ENCODE measurements at regions not wholly inside any gene's neighbourhood (a gene's known extent, or its start where the extent isn't known, plus 50 kb on each side); places are given as distances from the start of the nearest gene placed in this dataset.

DNA sequence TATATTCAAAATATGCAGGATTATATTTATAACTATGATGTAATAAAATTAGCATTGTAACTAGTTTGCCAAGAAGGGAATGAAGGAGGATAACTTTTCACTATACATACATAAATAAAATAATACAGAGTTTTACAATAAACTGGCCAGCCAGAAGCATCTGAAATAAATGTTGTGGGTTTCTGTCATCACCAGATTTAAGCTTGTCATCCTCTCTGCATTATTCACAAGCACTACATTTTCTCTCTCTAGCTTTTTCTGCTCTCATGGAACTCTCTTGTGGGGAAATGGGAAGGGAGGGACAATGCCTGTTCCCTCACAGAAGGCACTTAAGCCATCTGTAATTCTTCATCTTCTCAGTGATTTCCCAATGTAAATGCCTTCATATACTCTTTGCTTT lies 626.8 kb downstream of the SEMA5A start:
- no peak for DNase-seq (ENCODE audit: extremely low read depth, insufficient read length)
- TF ChIP-seq, protein P1, sequence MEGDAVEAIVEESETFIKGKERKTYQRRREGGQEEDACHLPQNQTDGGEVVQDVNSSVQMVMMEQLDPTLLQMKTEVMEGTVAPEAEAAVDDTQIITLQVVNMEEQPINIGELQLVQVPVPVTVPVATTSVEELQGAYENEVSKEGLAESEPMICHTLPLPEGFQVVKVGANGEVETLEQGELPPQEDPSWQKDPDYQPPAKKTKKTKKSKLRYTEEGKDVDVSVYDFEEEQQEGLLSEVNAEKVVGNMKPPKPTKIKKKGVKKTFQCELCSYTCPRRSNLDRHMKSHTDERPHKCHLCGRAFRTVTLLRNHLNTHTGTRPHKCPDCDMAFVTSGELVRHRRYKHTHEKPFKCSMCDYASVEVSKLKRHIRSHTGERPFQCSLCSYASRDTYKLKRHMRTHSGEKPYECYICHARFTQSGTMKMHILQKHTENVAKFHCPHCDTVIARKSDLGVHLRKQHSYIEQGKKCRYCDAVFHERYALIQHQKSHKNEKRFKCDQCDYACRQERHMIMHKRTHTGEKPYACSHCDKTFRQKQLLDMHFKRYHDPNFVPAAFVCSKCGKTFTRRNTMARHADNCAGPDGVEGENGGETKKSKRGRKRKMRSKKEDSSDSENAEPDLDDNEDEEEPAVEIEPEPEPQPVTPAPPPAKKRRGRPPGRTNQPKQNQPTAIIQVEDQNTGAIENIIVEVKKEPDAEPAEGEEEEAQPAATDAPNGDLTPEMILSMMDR (IDR thresholded peaks at IDR 0.05; ENCODE audit: insufficient read depth, low read length, poor library complexity, severe bottlenecking), result no peak
- Histone ChIP-seq H3K27me3 (replicated peaks; ENCODE audit: control insufficient read depth, insufficient read depth, low read length) (no peaks in the 10 kb centered on the region; the same call in 1 of the 2 replicates), H3K36me3 (ENCODE audit: control insufficient read depth, insufficient read depth, low read length) (no peaks in the 10 kb centered on the region), H3K4me3 (replicated peaks; ENCODE audit: low read depth, low read length) (no peak overlapping the region)

DNA sequence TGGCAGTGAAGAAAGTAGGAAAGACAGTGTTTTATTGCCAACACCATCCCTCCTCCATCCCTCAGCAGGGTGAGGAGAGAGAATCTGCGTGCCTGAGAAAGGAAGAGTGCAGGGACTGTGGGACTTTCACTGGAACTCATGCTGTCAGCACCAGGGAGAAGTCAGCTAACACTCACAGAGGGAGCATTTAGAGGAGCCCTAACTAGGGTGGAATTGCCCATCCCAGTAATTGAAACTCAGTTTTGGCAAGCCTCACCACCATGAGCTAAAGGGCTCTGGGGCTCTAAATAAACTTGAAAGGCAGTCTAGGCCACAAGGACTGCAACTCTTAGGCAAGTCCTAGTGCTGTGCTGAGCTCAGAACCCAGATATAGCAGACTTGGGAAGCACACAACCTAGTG lies 622.3 kb downstream of the SEMA5A start:
- TF ChIP-seq, protein P1 (IDR thresholded peaks at IDR 0.05; ENCODE audit: insufficient read depth, low read length, poor library complexity, severe bottlenecking), result no peak
- H3K4me3 ChIP-seq (replicated peaks; ENCODE audit: low read depth, low read length), result no peak overlapping the region
- H3K36me3 ChIP-seq (ENCODE audit: control insufficient read depth, insufficient read depth, low read length), result no peaks in the 10 kb centered on the region
- DNase-seq (ENCODE audit: extremely low read depth, insufficient read length), result no peak
- no peaks in the 10 kb centered on the region for H3K27me3 ChIP-seq (replicated peaks; ENCODE audit: control insufficient read depth, insufficient read depth, low read length)

DNA sequence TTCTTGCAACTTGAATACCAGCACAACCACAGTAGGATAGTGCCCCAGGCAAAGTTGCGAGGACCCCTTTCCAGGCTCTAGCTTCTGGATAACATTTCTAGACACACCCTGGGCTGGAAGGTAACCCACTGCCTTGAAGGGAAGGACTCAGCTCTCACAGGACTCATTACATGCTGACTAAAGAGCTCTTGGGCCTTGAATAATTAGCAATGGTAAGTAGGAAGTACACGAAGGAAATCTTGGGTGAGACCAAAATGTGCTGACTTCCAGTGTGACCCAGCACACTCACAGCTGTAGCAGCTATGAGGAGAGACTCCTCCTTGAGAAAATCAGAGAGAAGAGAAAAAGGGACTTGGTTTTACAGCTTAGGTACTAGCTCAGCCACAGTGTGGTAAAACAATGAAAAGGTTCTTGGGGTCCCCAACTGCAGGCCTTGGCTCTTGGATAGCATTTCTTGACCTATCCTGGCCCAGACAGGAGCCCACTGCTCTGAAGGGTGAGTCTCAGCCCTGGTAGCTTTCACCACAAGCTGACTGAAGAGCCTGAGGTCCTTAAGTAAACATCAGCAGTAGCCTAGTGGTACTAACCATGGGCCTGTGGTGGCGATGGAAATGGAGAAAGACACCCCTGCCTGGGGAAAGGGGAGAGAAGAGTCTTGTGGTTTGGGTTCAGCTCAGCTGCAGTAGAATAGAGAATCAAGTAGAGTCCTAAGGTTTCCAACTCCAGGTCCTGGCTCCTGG lies 621.7 kb downstream of the SEMA5A start:
- DNase-seq (ENCODE audit: extremely low read depth, insufficient read length), result no peak
- Histone ChIP-seq H3K4me3 (replicated peaks; ENCODE audit: low read depth, low read length) (no peak overlapping the region), H3K27me3 (replicated peaks; ENCODE audit: control insufficient read depth, insufficient read depth, low read length) (no peaks in the 10 kb centered on the region), H3K36me3 (ENCODE audit: control insufficient read depth, insufficient read depth, low read length) (no peaks in the 10 kb centered on the region)
- TF ChIP-seq, protein P1 (IDR thresholded peaks at IDR 0.05; ENCODE audit: insufficient read depth, low read length, poor library complexity, severe bottlenecking), result no peak

DNA sequence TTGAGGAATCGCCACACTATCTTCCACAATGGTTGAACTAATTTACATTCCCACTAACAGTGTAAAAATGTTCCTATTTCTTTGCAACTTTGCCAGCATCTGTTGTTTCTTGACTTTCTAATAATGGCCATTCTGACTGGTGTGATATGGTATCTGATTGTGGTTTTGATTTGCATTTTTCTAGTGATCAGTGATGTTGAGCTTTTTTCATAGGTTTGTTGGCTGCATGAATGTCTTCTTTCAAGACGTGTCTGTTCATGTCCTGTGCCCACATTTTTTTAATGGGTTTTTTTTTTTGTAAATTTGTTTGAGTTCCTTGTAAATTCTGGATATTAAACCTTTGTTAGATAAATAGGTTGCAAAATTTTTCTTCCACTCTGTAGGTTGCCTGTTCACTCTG lies 615.9 kb downstream of the SEMA5A start:
- H3K36me3 ChIP-seq (ENCODE audit: control insufficient read depth, insufficient read depth, low read length), result no peaks in the 10 kb centered on the region
- H3K27me3 ChIP-seq (replicated peaks; ENCODE audit: control insufficient read depth, insufficient read depth, low read length), result no peaks in the 10 kb centered on the region
- DNase-seq (ENCODE audit: extremely low read depth, insufficient read length), result no peak
- TF ChIP-seq, protein P1 (IDR thresholded peaks at IDR 0.05; ENCODE audit: insufficient read depth, low read length, poor library complexity, severe bottlenecking), result no peak
- H3K4me3 ChIP-seq (replicated peaks; ENCODE audit: low read depth, low read length), result no peak overlapping the region

DNA sequence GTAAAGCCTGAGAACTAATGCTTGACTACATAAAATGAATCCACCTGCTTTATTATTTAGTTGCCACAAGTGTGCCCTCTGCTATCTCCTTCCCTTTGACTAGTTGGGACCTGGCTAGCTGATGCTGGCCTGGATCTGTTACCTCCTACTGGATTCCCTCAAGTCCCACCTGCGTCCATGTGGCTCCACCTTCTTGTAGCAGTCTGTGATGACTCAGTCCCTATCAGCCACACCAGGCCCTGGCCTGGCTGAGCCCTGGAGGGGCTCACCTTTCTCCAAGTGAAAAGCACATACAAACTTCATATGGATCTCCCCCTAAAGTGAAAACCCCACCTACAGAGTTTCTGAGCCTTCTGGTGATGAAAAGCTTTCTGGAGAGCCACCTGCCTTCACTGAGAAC lies 611.4 kb downstream of the SEMA5A start:
- H3K27me3 ChIP-seq (replicated peaks; ENCODE audit: control insufficient read depth, insufficient read depth, low read length), result no peaks in the 10 kb centered on the region
- H3K36me3 ChIP-seq (ENCODE audit: control insufficient read depth, insufficient read depth, low read length), result no peaks in the 10 kb centered on the region
- TF ChIP-seq, protein P1 (IDR thresholded peaks at IDR 0.05; ENCODE audit: insufficient read depth, low read length, poor library complexity, severe bottlenecking), result no peak
- H3K4me3 ChIP-seq (replicated peaks; ENCODE audit: low read depth, low read length), result no peak overlapping the region
- no peak for DNase-seq (ENCODE audit: extremely low read depth, insufficient read length)

DNA sequence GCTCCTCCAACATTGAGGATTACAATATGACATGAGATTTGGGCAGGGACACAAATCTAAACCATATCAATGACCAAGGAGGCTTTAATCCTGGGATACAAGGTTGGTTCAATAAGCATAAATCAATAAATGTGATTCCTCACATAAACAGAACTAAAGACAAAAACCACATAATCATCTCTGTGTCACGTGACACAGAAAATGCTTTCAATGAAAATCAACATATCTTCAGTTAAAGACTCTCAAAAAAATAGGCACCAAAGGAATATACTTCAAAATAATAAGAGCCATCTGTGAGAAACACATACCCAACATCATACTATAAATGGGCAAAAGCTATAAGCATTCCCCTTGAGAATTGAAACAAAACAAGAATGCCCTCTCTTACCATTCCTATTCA lies 604.9 kb downstream of the SEMA5A start:
- H3K27me3 ChIP-seq (replicated peaks; ENCODE audit: control insufficient read depth, insufficient read depth, low read length), result no peaks in the 10 kb centered on the region
- DNase-seq (ENCODE audit: extremely low read depth, insufficient read length), result no peak
- no peaks in the 10 kb centered on the region for H3K36me3 ChIP-seq (ENCODE audit: control insufficient read depth, insufficient read depth, low read length)
- H3K4me3 ChIP-seq (replicated peaks; ENCODE audit: low read depth, low read length), result no peak overlapping the region
- TF ChIP-seq, protein P1 (IDR thresholded peaks at IDR 0.05; ENCODE audit: insufficient read depth, low read length, poor library complexity, severe bottlenecking), result no peak

Data from GM06990 (cell line).